ENCODE measurements at regions not wholly inside any gene's neighbourhood (a gene's known extent, or its start where the extent isn't known, plus 50 kb on each side); places are given as distances from the start of the nearest gene placed in this dataset.
"Not testable (repeated sequence)": the region's sequence is repeated elsewhere in the genome, so short reads cannot be mapped to it uniquely, and the experiment has no call there.

DNA sequence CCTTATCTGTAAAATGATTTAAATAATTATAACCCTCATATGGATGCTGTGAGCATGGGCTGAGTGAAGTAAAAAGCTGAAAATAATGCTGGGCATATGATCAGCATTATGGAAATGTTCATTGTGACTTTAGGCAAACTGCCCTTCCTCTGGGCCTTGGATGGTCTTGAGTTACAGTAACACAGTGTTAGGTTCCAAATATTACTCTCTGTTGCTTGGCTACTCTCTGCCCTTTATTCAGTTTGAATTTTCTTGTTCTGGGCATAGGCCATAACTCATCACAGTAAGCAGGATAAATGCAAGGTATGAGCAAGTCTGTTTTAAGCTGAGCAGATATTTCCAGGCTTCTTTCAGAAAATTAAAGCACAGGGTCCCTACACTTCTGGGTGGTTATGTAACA, 868.0 kb downstream of the KCNMA1 start:
- H3K36me3 ChIP-seq, result no peaks in the 10 kb centered on the region
- no peaks in the 10 kb centered on the region for H3K27me3 ChIP-seq
- H3K4me3 ChIP-seq, result no peak overlapping the region
- H3K27ac ChIP-seq, result no peak overlapping the region
- intact Hi-C loops (cut with DNase I; ENCODE audit: low total_unique reads), result no loop called here
- DNase-seq, result peak in 1 of 2 donors; percentile 13
- TF ChIP-seq POLR2A (IDR thresholded peaks at IDR 0.05), result no peak
- TF ChIP-seq, protein P1, sequence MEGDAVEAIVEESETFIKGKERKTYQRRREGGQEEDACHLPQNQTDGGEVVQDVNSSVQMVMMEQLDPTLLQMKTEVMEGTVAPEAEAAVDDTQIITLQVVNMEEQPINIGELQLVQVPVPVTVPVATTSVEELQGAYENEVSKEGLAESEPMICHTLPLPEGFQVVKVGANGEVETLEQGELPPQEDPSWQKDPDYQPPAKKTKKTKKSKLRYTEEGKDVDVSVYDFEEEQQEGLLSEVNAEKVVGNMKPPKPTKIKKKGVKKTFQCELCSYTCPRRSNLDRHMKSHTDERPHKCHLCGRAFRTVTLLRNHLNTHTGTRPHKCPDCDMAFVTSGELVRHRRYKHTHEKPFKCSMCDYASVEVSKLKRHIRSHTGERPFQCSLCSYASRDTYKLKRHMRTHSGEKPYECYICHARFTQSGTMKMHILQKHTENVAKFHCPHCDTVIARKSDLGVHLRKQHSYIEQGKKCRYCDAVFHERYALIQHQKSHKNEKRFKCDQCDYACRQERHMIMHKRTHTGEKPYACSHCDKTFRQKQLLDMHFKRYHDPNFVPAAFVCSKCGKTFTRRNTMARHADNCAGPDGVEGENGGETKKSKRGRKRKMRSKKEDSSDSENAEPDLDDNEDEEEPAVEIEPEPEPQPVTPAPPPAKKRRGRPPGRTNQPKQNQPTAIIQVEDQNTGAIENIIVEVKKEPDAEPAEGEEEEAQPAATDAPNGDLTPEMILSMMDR (IDR thresholded peaks at IDR 0.05), result no peak
- no peak for TF ChIP-seq POLR2AphosphoS5 (IDR thresholded peaks at IDR 0.05)
- no peak for TF ChIP-seq EP300 (IDR thresholded peaks at IDR 0.05)
- peaks cover 0 to 7% (median 0%) of the 10 kb centered on the region in 4 donors for H3K9me3 ChIP-seq
- no peaks in the 10 kb centered on the region for H3K4me1 ChIP-seq

DNA sequence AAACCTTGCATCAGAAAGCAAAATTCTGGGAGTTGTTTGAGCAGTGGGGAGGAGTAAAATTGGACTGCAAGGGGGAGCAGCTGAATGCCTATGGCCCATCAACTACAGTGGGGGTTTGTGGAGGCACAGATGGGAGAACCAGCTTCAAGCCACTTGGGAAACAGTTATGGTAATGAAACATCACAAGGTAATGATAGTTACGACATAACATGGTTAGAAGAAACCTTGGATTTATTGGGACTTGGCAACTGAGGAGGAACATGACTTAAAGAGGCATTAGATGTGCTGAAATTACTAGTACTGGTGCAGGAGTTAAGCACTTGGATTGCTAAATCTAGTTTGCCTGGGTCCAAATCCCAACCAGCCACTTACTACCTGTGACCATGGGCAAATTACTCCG, 868.4 kb downstream of the KCNMA1 start:
- Histone ChIP-seq H3K4me3 (no peak overlapping the region), H3K9me3 (peaks cover 0 to 3% (median 0%) of the 10 kb centered on the region in 4 donors), H3K27ac (no peak overlapping the region), H3K4me1 (no peaks in the 10 kb centered on the region), H3K27me3 (no peaks in the 10 kb centered on the region), H3K36me3 (no peaks in the 10 kb centered on the region)
- TF ChIP-seq POLR2A (IDR thresholded peaks at IDR 0.05) (no peak), POLR2AphosphoS5 (IDR thresholded peaks at IDR 0.05) (no peak), EP300 (IDR thresholded peaks at IDR 0.05) (no peak)
- TF ChIP-seq, protein P1 (IDR thresholded peaks at IDR 0.05), result no peak
- 86 to 92% (median 91%) methylated on average over 2 of the region's 2 CpGs for WGBS, 5 donors
- no peak for DNase-seq
- intact Hi-C loops (cut with DNase I; ENCODE audit: low total_unique reads), result no loop called here

- Histone ChIP-seq H3K36me3 (no peaks in the 10 kb centered on the region), H3K9me3 (no peaks in the 10 kb centered on the region), H3K27me3 (no peaks in the 10 kb centered on the region), H3K27ac (no peak overlapping the region), H3K4me3 (no peak overlapping the region), H3K4me1 (peaks cover 0 to 8% (median 2%) of the 10 kb centered on the region in 4 donors)
- 70 to 93% (median 86%) methylated on average over 5 to 7 of the region's 7 CpGs for WGBS, 5 donors
- intact Hi-C loops (cut with DNase I; ENCODE audit: low total_unique reads), result no loop called here
- TF ChIP-seq POLR2A (IDR thresholded peaks at IDR 0.05), result no peak
- TF ChIP-seq EP300 (IDR thresholded peaks at IDR 0.05), result no peak
- peak in 1 of 2 donors; percentile 8 for DNase-seq
Measured at GRCh38 chr10:76766682-76767081, 870.9 kb downstream of the KCNMA1 start.

DNA sequence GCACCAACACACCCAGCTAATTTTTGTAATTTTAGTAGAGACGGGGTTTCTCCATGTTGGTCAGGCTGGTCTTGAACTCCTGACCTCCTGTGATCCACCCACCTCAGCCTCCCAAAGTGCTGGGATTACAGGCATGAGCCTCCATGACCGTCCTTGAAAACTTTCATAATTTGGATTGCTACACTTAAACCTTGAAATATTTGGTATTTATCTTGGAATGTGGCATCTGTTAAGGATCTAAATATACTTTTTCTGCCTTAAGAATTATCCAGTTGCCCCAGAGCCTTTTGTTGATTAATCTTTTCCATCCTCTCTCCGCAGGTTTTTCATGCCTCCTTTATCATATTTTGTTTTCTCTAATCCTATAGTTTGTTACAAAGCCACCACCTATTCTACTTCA, 872.7 kb downstream of the KCNMA1 start:
- 65 to 88% (median 82%) methylated on average over 3 of the region's 3 CpGs for WGBS, 5 donors
- H3K4me1 ChIP-seq; H3K27me3 ChIP-seq; intact Hi-C loops (cut with DNase I; ENCODE audit: low total_unique reads); H3K27ac ChIP-seq; DNase-seq; H3K4me3 ChIP-seq; H3K9me3 ChIP-seq; H3K36me3 ChIP-seq: not testable (repeated sequence)

DNA sequence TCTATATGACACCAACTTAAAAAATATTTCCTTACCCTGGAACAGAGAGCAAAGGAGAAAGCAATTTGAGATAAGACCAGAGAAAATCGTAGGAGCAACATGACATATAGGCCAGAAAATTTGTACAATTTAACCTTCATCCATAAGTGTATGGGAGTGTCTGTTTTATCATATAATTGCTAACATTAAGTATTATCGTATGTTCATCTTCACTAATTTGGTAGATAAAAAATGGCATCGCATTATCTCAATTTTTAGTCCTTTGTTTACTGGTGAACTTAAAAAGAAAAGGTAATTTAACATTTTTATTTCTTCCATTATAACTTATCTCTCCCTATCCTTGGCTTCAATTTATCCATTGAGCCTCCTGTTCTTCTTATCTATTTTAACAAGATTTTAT, 873.4 kb downstream of the KCNMA1 start:
- peaks cover 0 to 8% (median 2%) of the 10 kb centered on the region in 4 donors for H3K4me1 ChIP-seq
- H3K4me3 ChIP-seq, result no peak overlapping the region
- TF ChIP-seq POLR2AphosphoS5 (IDR thresholded peaks at IDR 0.05) (no peak), POLR2A (IDR thresholded peaks at IDR 0.05) (no peak), EP300 (IDR thresholded peaks at IDR 0.05) (no peak)
- TF ChIP-seq, protein P1 (IDR thresholded peaks at IDR 0.05), result no peak
- H3K27ac ChIP-seq, result no peak overlapping the region
- intact Hi-C loops (cut with DNase I; ENCODE audit: low total_unique reads), result no loop called here
- DNase-seq, result no peak
- no peaks in the 10 kb centered on the region for H3K36me3 ChIP-seq
- H3K27me3 ChIP-seq, result no peaks in the 10 kb centered on the region
- 68 to 86% (median 85%) methylated on average over 3 of the region's 3 CpGs for WGBS, 5 donors
- no peaks in the 10 kb centered on the region for H3K9me3 ChIP-seq
